NCI-H1694 (cell line): ENCODE measurements at regions not wholly inside any gene's neighbourhood (a gene's known extent, or its start where the extent isn't known, plus 50 kb on each side); places are given as distances from the start of the nearest gene placed in this dataset.
"Not testable (repeated sequence)": the region's sequence is repeated elsewhere in the genome, so short reads cannot be mapped to it uniquely, and the experiment has no call there.

Experiments used
- DNase-seq: peaks from one replicate; lab custom pipeline; 2025; lab: John Stamatoyannopoulos, UW

GRCh38 chr10:28354511-28354910 lies 51.6 kb upstream of the MPP7 start:
- DNase-seq, result no peak

- no peak for DNase-seq
Measured at GRCh38 chr10:28355376-28355775, 52.5 kb upstream of the MPP7 start.

- no peak for DNase-seq
Measured at GRCh38 chr10:28359334-28359733, 56.5 kb upstream of the MPP7 start.

GRCh38 chr10:28360175-28360574 lies 57.3 kb upstream of the MPP7 start:
- no peak for DNase-seq

- no peak for DNase-seq
Measured at GRCh38 chr10:28363376-28363775, 60.5 kb upstream of the MPP7 start.

- no peak for DNase-seq
Measured at GRCh38 chr10:28365840-28366239, 63.0 kb upstream of the MPP7 start.

GRCh38 chr10:28366994-28367393 lies 64.1 kb upstream of the MPP7 start:
- no peak for DNase-seq

- DNase-seq, result no peak
Measured at GRCh38 chr10:28367413-28367812, 64.5 kb upstream of the MPP7 start.

- no peak for DNase-seq
Measured at GRCh38 chr10:28367929-28368484, 65.1 kb upstream of the MPP7 start.

- no peak for DNase-seq
Measured at GRCh38 chr10:28370107-28370835, 67.4 kb upstream of the MPP7 start.

- DNase-seq, result not testable (repeated sequence)
Measured at GRCh38 chr10:28371638-28372037, 68.8 kb upstream of the MPP7 start.

- DNase-seq, result no peak
Measured at GRCh38 chr10:28374036-28374435, 71.2 kb upstream of the MPP7 start.

GRCh38 chr10:28375399-28376354 lies 72.8 kb upstream of the MPP7 start:
- DNase-seq, result no peak

- no peak for DNase-seq
Measured at GRCh38 chr10:28378986-28379585, 76.2 kb upstream of the MPP7 start.

GRCh38 chr10:28381466-28381865 lies 78.6 kb upstream of the MPP7 start:
- no peak for DNase-seq

GRCh38 chr10:28381903-28382347 lies 79.1 kb upstream of the MPP7 start:
- peak; percentile 22 for DNase-seq

- no peak for DNase-seq
Measured at GRCh38 chr10:28382525-28383269, 79.8 kb upstream of the MPP7 start.

- DNase-seq, result no peak
Measured at GRCh38 chr10:28384557-28384956, 81.7 kb upstream of the MPP7 start.

- no peak for DNase-seq
Measured at GRCh38 chr10:28385748-28386502, 83.1 kb upstream of the MPP7 start.

GRCh38 chr10:28386503-28386868 lies 83.6 kb upstream of the MPP7 start:
- no peak for DNase-seq

- DNase-seq, result no peak
Measured at GRCh38 chr10:28387140-28387539, 84.3 kb upstream of the MPP7 start.
